HEK293 (cell line): ENCODE measurements at regions not wholly inside any gene's neighbourhood (a gene's known extent, or its start where the extent isn't known, plus 50 kb on each side); places are given as distances from the start of the nearest gene placed in this dataset.

ENCODE experiments used
- ATF2 ChIP-seq: fragments of 450-650 bp; formaldehyde crosslinking; IDR thresholded peaks from 2 replicates; pipeline ENCODE4 v1.5.1; 2016; ENCODE audit warnings: missing biosample characterization, missing genetic modification characterization, low read depth
- CTCF ChIP-seq: fragments of 450-650 bp; formaldehyde crosslinking; IDR thresholded peaks from 2 replicates; pipeline ENCODE4 v1.5.1; 2016; ENCODE audit warnings: missing biosample characterization, missing genetic modification characterization
- KLF10 ChIP-seq: fragments of 450-650 bp; IDR thresholded peaks from 2 replicates; pipeline ENCODE4 v1.5.1; 2018; ENCODE audit warnings: missing biosample characterization, mild to moderate bottlenecking, missing genetic modification characterization
- TCF7L2 ChIP-seq: IDR thresholded peaks from 2 replicates; pipeline ENCODE4 v1.6.1; 2011; ENCODE audit warnings: low read depth, mild to moderate bottlenecking, inconsistent platforms, low read length, moderate library complexity, borderline replicate concordance
- ZBTB11 ChIP-seq: fragments of 450-650 bp; formaldehyde crosslinking; conservative IDR thresholded peaks from 2 replicates; pipeline ENCODE4 v1.5.1; 2016; ENCODE audit warnings: low read depth, missing biosample characterization, missing genetic modification characterization
- ZNF174 ChIP-seq: fragments of 450-650 bp; formaldehyde crosslinking; IDR thresholded peaks from 2 replicates; pipeline ENCODE4 v1.5.0; 2017; ENCODE audit warnings: missing biosample characterization, mild to moderate bottlenecking, missing genetic modification characterization

- TF ChIP-seq CTCF (tag by site-specific recombination) = no peak
- TF ChIP-seq ATF2 (tag by site-specific recombination) = no peak
- no peak for TF ChIP-seq KLF10 (tag by site-specific recombination)
- no peak for TF ChIP-seq ZNF174 (tag by site-specific recombination)
- TF ChIP-seq TCF7L2 = no peak
- TF ChIP-seq ZBTB11 (tag by site-specific recombination) = no peak
Measured at GRCh38 chr3:40718681-40719080, 193.9 kb downstream of the ZNF621 start.
